NCI-H69 (cell line): ENCODE measurements at regions not wholly inside any gene's neighbourhood (a gene's known extent, or its start where the extent isn't known, plus 50 kb on each side); places are given as distances from the start of the nearest gene placed in this dataset.
A peak's percentile ranks its signal among the peaks of the same experiment; 100 is the strongest.
"Not testable (repeated sequence)": the region's sequence is repeated elsewhere in the genome, so short reads cannot be mapped to it uniquely, and the experiment has no call there.

Experiments used
- DNase-seq: peaks from one replicate; lab custom pipeline; 2025; lab: John Stamatoyannopoulos, UW

- no peak for DNase-seq
Observed at GRCh38 chr5:116740771-116741170, 166.1 kb upstream of the SEMA6A start.

GRCh38 chr5:116739571-116739970 lies 164.9 kb upstream of the SEMA6A start:
- DNase-seq, result no peak

DNA sequence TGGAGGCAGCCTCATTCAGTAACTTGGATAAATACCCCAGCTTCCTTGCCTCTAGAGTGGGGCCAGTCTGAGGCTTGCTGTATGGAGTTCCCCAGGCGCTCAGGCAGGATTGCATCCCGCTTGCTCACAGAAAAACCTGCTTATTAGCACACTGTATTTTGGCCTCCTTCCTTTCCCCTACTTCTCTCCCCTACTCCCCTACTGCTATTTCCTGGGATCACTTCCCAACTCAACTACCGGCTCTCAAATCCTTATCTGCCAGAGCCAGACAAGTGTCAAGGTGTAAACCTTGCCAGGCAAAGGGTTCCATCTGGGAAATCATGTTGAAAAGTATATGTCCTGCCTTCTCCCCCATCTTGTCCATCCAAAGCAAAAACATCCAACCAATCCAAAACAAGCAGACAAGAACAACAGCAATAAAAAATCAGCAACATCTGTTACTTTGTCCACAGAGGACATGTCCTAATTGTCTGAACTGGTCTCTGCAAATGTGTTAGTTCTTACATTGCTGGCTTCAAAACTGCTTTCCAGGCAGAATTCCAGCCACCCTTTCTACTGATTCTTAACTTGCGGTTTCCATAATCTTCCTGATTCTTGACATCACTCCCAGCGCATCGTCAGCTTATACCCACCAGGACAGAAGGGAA lies 164.1 kb upstream of the SEMA6A start:
- DNase-seq, result peak; percentile 24

DNA sequence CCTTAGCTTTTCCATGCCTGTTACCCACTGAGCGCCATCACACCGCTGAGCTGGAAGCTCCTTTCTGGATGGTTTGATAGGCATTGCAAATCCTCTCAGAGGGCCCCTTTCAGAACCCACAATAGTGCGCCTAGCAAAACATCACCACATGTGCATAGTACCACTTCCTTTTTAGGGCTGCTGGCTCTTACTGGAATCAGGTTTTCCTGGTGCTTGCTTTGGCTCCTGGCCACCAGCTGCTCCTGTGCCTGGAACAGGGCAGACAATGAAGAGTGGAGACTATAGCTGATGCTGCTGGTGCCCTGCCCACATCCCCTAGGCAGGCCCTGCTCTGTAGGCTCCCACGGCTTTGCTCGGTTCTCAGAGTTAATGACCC lies 163.6 kb upstream of the SEMA6A start:
- peak; percentile 85 for DNase-seq

GRCh38 chr5:116736671-116737070 lies 162.0 kb upstream of the SEMA6A start:
- no peak for DNase-seq

GRCh38 chr5:116733991-116734975 lies 159.7 kb upstream of the SEMA6A start:
- DNase-seq, result no peak

- DNase-seq, result no peak
Observed at GRCh38 chr5:116732591-116732990, 158.0 kb upstream of the SEMA6A start.

DNA sequence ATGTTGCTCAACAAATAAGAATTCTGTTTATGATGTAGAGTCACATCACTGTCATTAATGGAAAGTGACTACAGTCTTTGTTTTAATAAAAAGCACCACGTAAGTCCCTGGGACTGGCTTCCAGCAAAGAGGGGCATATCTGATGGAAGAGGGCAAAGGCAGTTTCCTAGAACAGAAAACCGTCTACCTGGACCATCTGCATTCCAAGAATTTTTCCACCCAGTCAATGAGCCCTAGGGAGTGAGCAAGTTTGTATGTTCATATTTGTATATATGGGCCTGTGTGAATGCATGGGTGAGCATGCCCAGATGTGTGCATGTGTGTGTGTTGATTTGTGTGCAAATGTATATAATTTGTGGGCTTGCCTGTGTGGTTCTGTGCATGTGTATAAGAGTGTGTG lies 156.8 kb upstream of the SEMA6A start:
- no peak for DNase-seq

GRCh38 chr5:116730706-116731105 lies 156.1 kb upstream of the SEMA6A start:
- DNase-seq, result no peak

DNA sequence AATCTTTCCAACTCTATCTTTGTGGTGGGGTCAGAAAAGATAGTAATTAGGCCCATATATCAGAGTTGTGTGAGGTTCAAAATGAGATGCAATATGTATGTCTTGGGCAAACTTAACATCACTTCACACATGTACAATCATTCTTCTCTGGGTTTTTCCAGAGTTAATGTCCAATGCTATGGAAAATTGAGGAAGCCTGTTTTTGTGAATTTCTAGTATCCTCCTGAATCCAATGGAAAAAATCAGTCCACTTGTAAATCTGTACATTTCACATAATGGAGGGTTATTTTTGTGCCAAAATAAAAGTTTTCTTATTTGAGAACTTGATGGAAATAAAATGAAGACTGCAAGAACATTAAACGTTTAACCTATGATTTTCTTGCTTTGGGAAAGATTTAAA lies 155.6 kb upstream of the SEMA6A start:
- no peak for DNase-seq

DNA sequence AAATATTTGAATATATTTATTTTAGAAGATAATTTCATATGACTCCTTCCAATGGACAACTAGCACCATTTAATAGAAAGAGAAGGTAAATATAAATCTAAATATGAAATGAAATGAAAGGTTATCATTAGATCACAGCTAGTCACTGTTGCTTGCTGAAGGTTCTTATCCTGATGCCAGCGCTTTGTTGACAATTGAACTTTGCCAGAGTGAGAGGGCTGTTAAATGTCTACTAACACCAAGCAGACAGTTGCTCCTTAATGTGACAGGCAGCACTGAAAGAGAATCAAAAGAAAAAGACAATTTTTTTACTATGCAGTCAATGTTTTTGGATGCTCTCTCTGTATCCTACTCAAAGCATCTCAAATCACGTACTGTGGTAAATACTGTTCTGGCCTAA lies 152.6 kb upstream of the SEMA6A start:
- DNase-seq, result no peak

- not testable (repeated sequence) for DNase-seq
Observed at GRCh38 chr5:116726180-116726579, 151.6 kb upstream of the SEMA6A start.

- DNase-seq, result peak; percentile 50
Observed at GRCh38 chr5:116724971-116725370, 150.3 kb upstream of the SEMA6A start.

DNA sequence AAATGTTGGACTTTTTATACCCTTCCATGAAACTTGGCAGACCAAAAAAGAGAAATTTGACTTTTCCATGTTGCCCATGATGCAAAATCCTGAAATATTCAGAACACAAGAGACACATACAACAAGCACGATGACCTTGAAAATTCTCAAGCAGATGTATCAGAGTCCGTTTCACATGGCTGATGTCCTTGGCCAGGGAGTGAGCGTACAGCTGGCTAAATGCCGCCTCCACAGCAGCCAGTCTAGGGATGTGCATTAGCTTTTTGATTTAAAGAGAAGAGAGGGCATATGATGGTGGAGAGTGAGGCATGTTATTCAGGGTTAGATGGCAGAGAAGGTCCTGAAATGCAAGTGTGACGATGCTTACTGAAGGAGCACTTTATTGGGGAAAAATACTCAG lies 148.0 kb upstream of the SEMA6A start:
- DNase-seq, result no peak

GRCh38 chr5:116719106-116719505 lies 144.5 kb upstream of the SEMA6A start:
- DNase-seq, result no peak

- no peak for DNase-seq
Observed at GRCh38 chr5:116718317-116718716, 143.7 kb upstream of the SEMA6A start.

- DNase-seq, result no peak
Observed at GRCh38 chr5:116709082-116709481, 134.5 kb upstream of the SEMA6A start.

DNA sequence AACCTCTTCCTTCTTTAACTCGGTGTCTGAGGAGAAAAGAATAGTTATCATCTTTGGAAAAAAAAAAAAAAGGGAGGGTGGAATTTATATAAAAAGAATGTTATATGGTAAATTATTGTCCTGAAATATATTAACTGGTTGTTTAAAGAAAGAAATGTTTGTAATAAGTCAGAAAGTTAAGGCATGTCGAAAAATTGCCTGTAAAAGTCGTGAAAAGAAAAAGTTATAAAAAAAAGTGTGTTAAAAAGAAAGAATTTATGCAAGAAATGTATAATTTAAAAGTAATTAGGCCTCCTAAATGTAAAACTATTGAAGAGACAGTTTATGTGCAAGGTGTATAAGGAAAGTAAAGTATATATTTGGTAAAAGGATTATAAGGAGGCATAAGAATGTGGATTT lies 130.5 kb upstream of the SEMA6A start:
- not testable (repeated sequence) for DNase-seq

- DNase-seq, result no peak
Observed at GRCh38 chr5:116703941-116704340, 129.3 kb upstream of the SEMA6A start.

DNA sequence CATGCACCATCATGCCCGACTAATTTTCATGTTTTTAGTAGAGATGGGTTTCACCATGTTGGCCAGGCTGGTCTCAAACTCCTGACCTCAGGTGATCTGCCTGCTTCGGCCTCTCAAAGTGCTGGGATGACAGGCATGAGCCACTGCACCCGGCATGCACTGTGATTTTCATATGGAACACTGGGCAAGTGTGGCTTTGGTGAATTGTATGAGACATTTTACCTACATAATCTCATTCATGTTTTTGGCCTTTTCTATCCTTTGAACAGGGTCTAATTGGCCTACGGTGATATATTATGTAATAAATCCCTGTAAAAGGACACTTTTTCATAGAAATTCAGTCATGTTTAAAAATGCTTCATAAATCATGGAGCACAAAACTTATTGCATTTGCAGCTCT lies 128.7 kb upstream of the SEMA6A start:
- no peak for DNase-seq

GRCh38 chr5:116702776-116703175 lies 128.2 kb upstream of the SEMA6A start:
- no peak for DNase-seq

DNA sequence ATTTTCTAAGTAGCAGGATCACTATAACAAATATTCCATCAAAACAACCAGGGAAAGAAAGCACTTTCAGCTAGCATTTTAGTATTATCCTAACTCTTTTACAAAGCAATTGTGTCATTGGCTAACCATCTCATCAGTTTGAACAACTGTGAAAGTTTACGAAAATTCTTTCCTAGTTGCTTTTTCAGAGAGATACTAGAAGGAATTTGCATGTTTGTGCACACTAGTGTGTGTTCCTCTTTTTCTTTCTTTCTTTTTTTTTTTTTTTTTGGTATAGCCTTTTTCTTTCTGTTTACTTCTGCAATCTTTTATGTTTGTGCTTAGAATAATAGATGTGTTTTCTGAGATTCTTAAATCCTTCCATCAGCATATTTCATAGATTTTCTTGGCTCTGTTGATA lies 124.7 kb upstream of the SEMA6A start:
- DNase-seq, result no peak

- DNase-seq, result no peak
Observed at GRCh38 chr5:116696366-116696765, 121.7 kb upstream of the SEMA6A start.
